ENCODE measurements at regions not wholly inside any gene's neighbourhood (a gene's known extent, or its start where the extent isn't known, plus 50 kb on each side); places are given as distances from the start of the nearest gene placed in this dataset.

DNA sequence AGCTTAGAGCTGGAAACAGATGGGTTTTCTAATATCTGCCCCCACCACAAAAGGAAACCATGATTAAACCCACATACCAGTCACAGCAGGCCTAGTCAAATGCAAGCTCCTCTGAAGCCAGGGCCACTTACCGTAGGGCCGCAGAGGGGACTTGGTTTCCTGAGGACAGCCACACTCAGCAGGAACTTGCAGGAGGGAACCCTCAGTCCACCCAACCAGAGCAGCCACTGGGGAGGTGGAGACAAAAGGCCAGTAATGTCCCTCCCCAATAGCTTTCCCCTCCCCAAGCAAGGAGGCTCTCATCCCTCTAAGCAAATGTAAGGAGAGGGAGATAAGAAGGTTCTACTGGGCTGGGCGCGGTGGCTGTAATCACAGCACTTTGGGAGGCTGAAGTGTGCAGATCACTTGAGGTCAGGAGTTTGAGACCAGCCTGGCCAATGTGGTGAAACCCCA, 384.4 kb upstream of the JARID2 start:
- TF ChIP-seq FOXP2 (optimal IDR thresholded peaks at IDR 0.05; ENCODE audit: borderline replicate concordance, extremely low read depth, extremely low read length, insufficient read depth), result no peak
- TF ChIP-seq SIN3A (IDR thresholded peaks at IDR 0.05; ENCODE audit: borderline replicate concordance, insufficient read depth, low read length), result no peak
- no peak for TF ChIP-seq POLR2AphosphoS5 (IDR thresholded peaks at IDR 0.05; ENCODE audit: low read depth, low read length)
- TF ChIP-seq, protein P1, sequence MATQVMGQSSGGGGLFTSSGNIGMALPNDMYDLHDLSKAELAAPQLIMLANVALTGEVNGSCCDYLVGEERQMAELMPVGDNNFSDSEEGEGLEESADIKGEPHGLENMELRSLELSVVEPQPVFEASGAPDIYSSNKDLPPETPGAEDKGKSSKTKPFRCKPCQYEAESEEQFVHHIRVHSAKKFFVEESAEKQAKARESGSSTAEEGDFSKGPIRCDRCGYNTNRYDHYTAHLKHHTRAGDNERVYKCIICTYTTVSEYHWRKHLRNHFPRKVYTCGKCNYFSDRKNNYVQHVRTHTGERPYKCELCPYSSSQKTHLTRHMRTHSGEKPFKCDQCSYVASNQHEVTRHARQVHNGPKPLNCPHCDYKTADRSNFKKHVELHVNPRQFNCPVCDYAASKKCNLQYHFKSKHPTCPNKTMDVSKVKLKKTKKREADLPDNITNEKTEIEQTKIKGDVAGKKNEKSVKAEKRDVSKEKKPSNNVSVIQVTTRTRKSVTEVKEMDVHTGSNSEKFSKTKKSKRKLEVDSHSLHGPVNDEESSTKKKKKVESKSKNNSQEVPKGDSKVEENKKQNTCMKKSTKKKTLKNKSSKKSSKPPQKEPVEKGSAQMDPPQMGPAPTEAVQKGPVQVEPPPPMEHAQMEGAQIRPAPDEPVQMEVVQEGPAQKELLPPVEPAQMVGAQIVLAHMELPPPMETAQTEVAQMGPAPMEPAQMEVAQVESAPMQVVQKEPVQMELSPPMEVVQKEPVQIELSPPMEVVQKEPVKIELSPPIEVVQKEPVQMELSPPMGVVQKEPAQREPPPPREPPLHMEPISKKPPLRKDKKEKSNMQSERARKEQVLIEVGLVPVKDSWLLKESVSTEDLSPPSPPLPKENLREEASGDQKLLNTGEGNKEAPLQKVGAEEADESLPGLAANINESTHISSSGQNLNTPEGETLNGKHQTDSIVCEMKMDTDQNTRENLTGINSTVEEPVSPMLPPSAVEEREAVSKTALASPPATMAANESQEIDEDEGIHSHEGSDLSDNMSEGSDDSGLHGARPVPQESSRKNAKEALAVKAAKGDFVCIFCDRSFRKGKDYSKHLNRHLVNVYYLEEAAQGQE (IDR thresholded peaks at IDR 0.05; ENCODE audit: insufficient read depth in 1 of 2, low read depth in 2 of 2, low read length in 2 of 2), result no peak
- no peak for TF ChIP-seq TAF1 (IDR thresholded peaks at IDR 0.05; ENCODE audit: borderline replicate concordance, insufficient read depth, low read length)
